ENCODE measurements at regions not wholly inside any gene's neighbourhood (a gene's known extent, or its start where the extent isn't known, plus 50 kb on each side); places are given as distances from the start of the nearest gene placed in this dataset.

DNA sequence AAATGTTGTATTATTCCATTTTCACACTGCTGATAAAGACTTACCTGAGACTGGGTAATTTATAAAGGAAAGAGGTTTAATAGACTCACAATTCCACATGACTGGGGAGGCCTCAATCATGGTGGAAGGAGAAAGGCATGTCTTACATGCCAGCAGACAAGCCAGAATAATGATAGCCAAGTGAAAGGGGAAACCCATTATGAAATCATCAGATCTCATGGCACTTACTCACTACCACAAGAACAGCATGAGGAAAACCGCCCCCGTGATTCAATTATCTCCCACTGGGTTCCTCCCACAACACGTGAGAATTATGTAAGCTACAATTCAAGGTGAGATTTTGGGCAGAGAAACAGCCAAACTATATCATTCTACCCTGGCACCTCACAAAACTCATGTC lies 2535.1 kb downstream of the ARAP2 start:
- no peak for TF ChIP-seq ZNF565 (CRISPR knock-in tag; conservative IDR thresholded peaks at IDR 0.05; ENCODE audit: low read depth)
- TF ChIP-seq PPARA (CRISPR knock-in tag; IDR thresholded peaks at IDR 0.05; ENCODE audit: borderline replicate concordance) = no peak
- TF ChIP-seq, protein P1, sequence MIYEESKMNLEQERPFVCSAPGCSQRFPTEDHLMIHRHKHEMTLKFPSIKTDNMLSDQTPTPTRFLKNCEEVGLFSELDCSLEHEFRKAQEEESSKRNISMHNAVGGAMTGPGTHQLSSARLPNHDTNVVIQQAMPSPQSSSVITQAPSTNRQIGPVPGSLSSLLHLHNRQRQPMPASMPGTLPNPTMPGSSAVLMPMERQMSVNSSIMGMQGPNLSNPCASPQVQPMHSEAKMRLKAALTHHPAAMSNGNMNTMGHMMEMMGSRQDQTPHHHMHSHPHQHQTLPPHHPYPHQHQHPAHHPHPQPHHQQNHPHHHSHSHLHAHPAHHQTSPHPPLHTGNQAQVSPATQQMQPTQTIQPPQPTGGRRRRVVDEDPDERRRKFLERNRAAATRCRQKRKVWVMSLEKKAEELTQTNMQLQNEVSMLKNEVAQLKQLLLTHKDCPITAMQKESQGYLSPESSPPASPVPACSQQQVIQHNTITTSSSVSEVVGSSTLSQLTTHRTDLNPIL (CRISPR knock-in tag; IDR thresholded peaks at IDR 0.05; ENCODE audit: low read depth) = no peak
- TF ChIP-seq, protein P2, sequence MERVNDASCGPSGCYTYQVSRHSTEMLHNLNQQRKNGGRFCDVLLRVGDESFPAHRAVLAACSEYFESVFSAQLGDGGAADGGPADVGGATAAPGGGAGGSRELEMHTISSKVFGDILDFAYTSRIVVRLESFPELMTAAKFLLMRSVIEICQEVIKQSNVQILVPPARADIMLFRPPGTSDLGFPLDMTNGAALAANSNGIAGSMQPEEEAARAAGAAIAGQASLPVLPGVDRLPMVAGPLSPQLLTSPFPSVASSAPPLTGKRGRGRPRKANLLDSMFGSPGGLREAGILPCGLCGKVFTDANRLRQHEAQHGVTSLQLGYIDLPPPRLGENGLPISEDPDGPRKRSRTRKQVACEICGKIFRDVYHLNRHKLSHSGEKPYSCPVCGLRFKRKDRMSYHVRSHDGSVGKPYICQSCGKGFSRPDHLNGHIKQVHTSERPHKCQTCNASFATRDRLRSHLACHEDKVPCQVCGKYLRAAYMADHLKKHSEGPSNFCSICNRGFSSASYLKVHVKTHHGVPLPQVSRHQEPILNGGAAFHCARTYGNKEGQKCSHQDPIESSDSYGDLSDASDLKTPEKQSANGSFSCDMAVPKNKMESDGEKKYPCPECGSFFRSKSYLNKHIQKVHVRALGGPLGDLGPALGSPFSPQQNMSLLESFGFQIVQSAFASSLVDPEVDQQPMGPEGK (CRISPR knock-in tag; IDR thresholded peaks at IDR 0.05; ENCODE audit: borderline replicate concordance) = no peak
- no peak for TF ChIP-seq TCF4 (CRISPR knock-in tag; IDR thresholded peaks at IDR 0.05; ENCODE audit: borderline replicate concordance)
- TF ChIP-seq BACH2 (CRISPR knock-in tag; IDR thresholded peaks at IDR 0.05; ENCODE audit: borderline replicate concordance) = no peak
- no peak for TF ChIP-seq ZNF8 (CRISPR knock-in tag; IDR thresholded peaks at IDR 0.05)

Measured in SK-N-SH treated with all-trans-retinoic acid at 6 μM for 48 hours (cell line).